Ovary (tissue), 3 donors: ENCODE measurements at regions not wholly inside any gene's neighbourhood (a gene's known extent, or its start where the extent isn't known, plus 50 kb on each side); places are given as distances from the start of the nearest gene placed in this dataset.

Source experiments
- EP300 ChIP-seq: sonication (generic); formaldehyde crosslinking; IDR thresholded peaks from one replicate; pipeline ENCODE4 v1.6.1; 2017; ENCODE audit warnings: antibody characterized with exemption
- TF ChIP-seq, protein P1 (sequence below), 3 donors: fragments of 450-650 bp in 2 of 3; fragments of 200-600 bp in 1 of 3; IDR thresholded peaks; one replicate each; pipeline versions ENCODE4 v1.5.1 to v1.8.0; 2016 to 2022; ENCODE audit warnings: antibody characterized with exemption in 3 of 3, mild to moderate bottlenecking in 1 of 3
- donor health status: DM: no; HTN: no; CAD: no.

DNA sequence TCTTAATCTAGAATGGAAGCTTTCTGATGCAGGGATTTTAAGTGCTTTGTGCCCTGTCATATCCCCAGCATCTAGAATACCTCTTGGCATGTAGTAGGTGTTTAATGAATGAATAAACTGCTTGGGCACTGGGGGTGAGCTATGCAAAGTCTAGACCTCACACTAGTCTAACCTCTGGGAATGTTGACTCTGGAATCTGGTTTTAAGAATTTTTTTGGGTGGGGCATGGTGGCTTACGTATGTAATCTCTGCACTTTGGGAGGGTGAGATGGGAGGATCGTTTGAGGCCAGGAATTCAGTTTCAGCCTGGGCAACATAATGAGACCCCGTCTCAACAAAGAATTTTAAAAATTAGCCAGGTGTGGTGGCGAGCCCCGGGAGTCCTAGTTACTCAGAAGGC lies 146.3 kb upstream of the RGMA start:
- TF ChIP-seq EP300 = no peak
- TF ChIP-seq, protein P1, sequence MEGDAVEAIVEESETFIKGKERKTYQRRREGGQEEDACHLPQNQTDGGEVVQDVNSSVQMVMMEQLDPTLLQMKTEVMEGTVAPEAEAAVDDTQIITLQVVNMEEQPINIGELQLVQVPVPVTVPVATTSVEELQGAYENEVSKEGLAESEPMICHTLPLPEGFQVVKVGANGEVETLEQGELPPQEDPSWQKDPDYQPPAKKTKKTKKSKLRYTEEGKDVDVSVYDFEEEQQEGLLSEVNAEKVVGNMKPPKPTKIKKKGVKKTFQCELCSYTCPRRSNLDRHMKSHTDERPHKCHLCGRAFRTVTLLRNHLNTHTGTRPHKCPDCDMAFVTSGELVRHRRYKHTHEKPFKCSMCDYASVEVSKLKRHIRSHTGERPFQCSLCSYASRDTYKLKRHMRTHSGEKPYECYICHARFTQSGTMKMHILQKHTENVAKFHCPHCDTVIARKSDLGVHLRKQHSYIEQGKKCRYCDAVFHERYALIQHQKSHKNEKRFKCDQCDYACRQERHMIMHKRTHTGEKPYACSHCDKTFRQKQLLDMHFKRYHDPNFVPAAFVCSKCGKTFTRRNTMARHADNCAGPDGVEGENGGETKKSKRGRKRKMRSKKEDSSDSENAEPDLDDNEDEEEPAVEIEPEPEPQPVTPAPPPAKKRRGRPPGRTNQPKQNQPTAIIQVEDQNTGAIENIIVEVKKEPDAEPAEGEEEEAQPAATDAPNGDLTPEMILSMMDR (IDR thresholded peaks at IDR 0.05) = no peak
